Loucy (cell line): ENCODE measurements at regions not wholly inside any gene's neighbourhood (a gene's known extent, or its start where the extent isn't known, plus 50 kb on each side); places are given as distances from the start of the nearest gene placed in this dataset.

Experiments used
- CTCF ChIP-seq: fragments of 200-600 bp; sonication (generic); conservative IDR thresholded peaks from 2 replicates; pipeline ENCODE4 v1.5.1; 2014; ENCODE audit warnings: mild to moderate bottlenecking, antibody characterized with exemption, low read length
- EZH2phosphoT487 ChIP-seq: fragments of 200-600 bp; IDR thresholded peaks from 2 replicates; pipeline ENCODE4 v1.6.1; 2018; ENCODE audit warnings: antibody characterized with exemption, mild to moderate bottlenecking, moderate library complexity, borderline replicate concordance

- TF ChIP-seq CTCF (no peak), EZH2phosphoT487 (no peak)
Measured at GRCh38 chr11:13110929-13111812, 102.1 kb downstream of the RASSF10 start.
